Loucy (cell line): ENCODE measurements at regions not wholly inside any gene's neighbourhood (a gene's known extent, or its start where the extent isn't known, plus 50 kb on each side); places are given as distances from the start of the nearest gene placed in this dataset.

Experiments
- EZH2phosphoT487 ChIP-seq: fragments of 200-600 bp; IDR thresholded peaks from 2 replicates; pipeline ENCODE4 v1.6.1; 2018; ENCODE audit warnings: antibody characterized with exemption, mild to moderate bottlenecking, moderate library complexity, borderline replicate concordance
- TF ChIP-seq, protein P1 (sequence below): fragments of 200-600 bp; sonication (generic); conservative IDR thresholded peaks from 2 replicates; pipeline ENCODE4 v1.5.1; 2014; ENCODE audit warnings: mild to moderate bottlenecking, antibody characterized with exemption, low read length

DNA sequence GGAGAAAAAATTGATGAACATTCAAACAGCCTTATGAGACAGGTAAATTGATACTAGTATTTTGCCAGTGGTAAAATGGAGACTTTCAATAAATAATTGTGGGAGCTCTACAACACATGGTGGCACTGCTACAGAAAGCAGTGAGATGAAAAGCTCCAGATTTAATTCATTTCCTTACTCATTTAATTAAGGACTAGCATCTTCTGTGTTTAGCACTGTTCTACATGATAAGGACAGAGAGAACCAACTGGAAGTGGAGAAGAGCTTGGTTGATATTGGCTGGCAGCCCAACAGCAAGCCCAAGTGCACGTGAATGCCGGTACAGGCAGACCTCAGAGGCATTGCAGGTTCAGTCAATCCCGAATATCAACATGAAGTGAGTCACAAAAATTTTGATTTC is 470.4 kb upstream of the MYT1L start:
- TF ChIP-seq, protein P1, sequence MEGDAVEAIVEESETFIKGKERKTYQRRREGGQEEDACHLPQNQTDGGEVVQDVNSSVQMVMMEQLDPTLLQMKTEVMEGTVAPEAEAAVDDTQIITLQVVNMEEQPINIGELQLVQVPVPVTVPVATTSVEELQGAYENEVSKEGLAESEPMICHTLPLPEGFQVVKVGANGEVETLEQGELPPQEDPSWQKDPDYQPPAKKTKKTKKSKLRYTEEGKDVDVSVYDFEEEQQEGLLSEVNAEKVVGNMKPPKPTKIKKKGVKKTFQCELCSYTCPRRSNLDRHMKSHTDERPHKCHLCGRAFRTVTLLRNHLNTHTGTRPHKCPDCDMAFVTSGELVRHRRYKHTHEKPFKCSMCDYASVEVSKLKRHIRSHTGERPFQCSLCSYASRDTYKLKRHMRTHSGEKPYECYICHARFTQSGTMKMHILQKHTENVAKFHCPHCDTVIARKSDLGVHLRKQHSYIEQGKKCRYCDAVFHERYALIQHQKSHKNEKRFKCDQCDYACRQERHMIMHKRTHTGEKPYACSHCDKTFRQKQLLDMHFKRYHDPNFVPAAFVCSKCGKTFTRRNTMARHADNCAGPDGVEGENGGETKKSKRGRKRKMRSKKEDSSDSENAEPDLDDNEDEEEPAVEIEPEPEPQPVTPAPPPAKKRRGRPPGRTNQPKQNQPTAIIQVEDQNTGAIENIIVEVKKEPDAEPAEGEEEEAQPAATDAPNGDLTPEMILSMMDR: no peak
- TF ChIP-seq EZH2phosphoT487: no peak
